HFF-Myc (cell line): ENCODE measurements at regions not wholly inside any gene's neighbourhood (a gene's known extent, or its start where the extent isn't known, plus 50 kb on each side); places are given as distances from the start of the nearest gene placed in this dataset.

Source experiments
- DNase-seq: peaks from one replicate; pipeline ENCODE4 v3.0.0-alpha.2; 2011; ENCODE audit warnings: low read depth; ENCODE audit errors: extremely low read depth
- H3K4me3 ChIP-seq: replicated peaks from 2 replicates; pipeline ENCODE4 v1.5.1; 2011; ENCODE audit warnings: low read depth, mild to moderate bottlenecking, control low read depth, low read length
- TF ChIP-seq, protein P1 (sequence below): IDR thresholded peaks from 2 replicates; pipeline ENCODE4 v1.5.1; 2012; ENCODE audit warnings: mild to moderate bottlenecking, low read depth, low read length, control low read depth; ENCODE audit errors: missing control alignments

DNA sequence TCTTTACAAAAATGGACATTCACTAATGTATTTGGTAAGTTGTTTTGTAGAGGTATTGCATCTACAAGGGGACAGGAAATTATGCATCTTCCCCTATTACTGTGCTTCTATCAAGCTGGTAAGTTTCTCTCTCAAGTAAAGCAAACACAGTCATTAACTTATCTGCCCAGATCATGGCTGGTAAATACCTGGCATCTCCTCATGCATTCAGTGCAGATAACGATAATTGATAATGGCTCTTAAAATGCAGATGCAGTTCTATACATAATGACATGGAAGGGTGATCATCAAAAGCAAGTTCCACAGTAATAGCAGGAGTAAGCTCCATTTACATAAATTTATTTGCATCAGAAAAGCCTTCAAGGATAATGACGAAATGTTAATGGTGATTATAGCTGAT is 122.4 kb downstream of the SIPA1L2 start:
- H3K4me3 ChIP-seq: no peak overlapping the region
- DNase-seq: no peak
- TF ChIP-seq, protein P1, sequence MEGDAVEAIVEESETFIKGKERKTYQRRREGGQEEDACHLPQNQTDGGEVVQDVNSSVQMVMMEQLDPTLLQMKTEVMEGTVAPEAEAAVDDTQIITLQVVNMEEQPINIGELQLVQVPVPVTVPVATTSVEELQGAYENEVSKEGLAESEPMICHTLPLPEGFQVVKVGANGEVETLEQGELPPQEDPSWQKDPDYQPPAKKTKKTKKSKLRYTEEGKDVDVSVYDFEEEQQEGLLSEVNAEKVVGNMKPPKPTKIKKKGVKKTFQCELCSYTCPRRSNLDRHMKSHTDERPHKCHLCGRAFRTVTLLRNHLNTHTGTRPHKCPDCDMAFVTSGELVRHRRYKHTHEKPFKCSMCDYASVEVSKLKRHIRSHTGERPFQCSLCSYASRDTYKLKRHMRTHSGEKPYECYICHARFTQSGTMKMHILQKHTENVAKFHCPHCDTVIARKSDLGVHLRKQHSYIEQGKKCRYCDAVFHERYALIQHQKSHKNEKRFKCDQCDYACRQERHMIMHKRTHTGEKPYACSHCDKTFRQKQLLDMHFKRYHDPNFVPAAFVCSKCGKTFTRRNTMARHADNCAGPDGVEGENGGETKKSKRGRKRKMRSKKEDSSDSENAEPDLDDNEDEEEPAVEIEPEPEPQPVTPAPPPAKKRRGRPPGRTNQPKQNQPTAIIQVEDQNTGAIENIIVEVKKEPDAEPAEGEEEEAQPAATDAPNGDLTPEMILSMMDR: no peak

GRCh38 chr1:232505884-232506283 is 124.0 kb downstream of the SIPA1L2 start:
- no peak overlapping the region for H3K4me3 ChIP-seq
- TF ChIP-seq, protein P1: no peak
- DNase-seq: no peak

- TF ChIP-seq, protein P1: no peak
- no peak overlapping the region for H3K4me3 ChIP-seq
- no peak for DNase-seq
Observed at GRCh38 chr1:232504651-232505050, 125.3 kb downstream of the SIPA1L2 start.

GRCh38 chr1:232503497-232503896 is 126.4 kb downstream of the SIPA1L2 start:
- TF ChIP-seq, protein P1: no peak
- no peak for DNase-seq
- no peak overlapping the region for H3K4me3 ChIP-seq

DNA sequence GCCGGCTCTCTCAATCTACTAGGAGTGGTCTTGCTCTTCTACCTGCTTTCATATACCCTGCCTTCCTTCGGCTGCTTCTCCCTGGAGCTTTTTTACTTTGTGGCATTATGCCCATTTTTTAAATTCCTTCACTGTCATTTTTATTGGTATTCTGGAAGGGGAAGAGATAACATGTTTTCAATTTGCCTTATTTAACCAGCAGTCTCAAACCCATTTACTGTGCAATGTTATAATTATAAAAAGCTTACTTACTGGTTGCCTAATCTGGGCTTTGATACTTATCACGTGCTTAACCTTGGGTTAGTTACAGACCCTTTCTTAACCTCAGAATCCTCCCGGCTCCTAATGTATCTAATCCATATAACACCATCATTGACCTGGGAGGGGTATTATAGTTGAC is 128.1 kb downstream of the SIPA1L2 start:
- DNase-seq: no peak
- H3K4me3 ChIP-seq: no peak overlapping the region
- TF ChIP-seq, protein P1: no peak

GRCh38 chr1:232499188-232499587 is 130.7 kb downstream of the SIPA1L2 start:
- H3K4me3 ChIP-seq: no peak overlapping the region
- no peak for DNase-seq
- TF ChIP-seq, protein P1: no peak

DNA sequence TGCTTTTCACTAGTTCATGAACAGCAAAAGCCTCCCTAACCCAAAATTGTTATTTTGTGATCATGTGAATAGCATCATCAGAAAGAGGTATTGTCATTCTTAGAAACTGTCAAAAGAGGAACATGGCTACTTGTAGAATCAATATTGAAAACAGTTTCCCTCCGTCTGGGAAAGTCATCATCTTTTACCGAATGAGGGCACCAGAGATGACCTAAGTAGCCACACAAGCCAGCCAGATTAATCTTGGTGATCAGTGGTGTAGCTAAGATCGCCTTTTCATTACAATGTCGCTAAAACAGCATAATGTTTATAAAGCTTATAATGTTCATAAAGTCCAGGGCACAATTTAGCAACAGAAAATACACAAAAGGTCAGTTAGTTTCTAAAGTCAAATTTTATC is 136.1 kb downstream of the SIPA1L2 start:
- H3K4me3 ChIP-seq: no peak overlapping the region
- TF ChIP-seq, protein P1: no peak
- DNase-seq: no peak
